ENCODE measurements at regions not wholly inside any gene's neighbourhood (a gene's known extent, or its start where the extent isn't known, plus 50 kb on each side); places are given as distances from the start of the nearest gene placed in this dataset.
"Not testable (repeated sequence)": the region's sequence is repeated elsewhere in the genome, so short reads cannot be mapped to it uniquely, and the experiment has no call there.

GRCh38 chr7:103235824-103236223, 61.4 kb upstream of the PMPCB start:
- not testable (repeated sequence) for TF ChIP-seq EZH2 (IDR thresholded peaks at IDR 0.05; ENCODE audit: borderline replicate concordance, low read depth, low read length, severe bottlenecking)
- TF ChIP-seq, protein P1, sequence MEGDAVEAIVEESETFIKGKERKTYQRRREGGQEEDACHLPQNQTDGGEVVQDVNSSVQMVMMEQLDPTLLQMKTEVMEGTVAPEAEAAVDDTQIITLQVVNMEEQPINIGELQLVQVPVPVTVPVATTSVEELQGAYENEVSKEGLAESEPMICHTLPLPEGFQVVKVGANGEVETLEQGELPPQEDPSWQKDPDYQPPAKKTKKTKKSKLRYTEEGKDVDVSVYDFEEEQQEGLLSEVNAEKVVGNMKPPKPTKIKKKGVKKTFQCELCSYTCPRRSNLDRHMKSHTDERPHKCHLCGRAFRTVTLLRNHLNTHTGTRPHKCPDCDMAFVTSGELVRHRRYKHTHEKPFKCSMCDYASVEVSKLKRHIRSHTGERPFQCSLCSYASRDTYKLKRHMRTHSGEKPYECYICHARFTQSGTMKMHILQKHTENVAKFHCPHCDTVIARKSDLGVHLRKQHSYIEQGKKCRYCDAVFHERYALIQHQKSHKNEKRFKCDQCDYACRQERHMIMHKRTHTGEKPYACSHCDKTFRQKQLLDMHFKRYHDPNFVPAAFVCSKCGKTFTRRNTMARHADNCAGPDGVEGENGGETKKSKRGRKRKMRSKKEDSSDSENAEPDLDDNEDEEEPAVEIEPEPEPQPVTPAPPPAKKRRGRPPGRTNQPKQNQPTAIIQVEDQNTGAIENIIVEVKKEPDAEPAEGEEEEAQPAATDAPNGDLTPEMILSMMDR (IDR thresholded peaks at IDR 0.05; ENCODE audit: borderline replicate concordance, extremely low read depth, low read length, poor library complexity, severe bottlenecking): not testable (repeated sequence)
